Liver (tissue), 8 donors: ENCODE measurements at regions not wholly inside any gene's neighbourhood (a gene's known extent, or its start where the extent isn't known, plus 50 kb on each side); places are given as distances from the start of the nearest gene placed in this dataset.

Experiments used
- DNase-seq: peaks from one replicate; pipeline ENCODE4 v3.0.0-alpha.2; 2017; ENCODE audit warnings: low spot score
- H3K27ac ChIP-seq, 2 donors: one replicate each; pipeline ENCODE4 v1.7.0; 2013; ENCODE audit warnings: inconsistent platforms in 2 of 2, low read length in 2 of 2, control low read depth in 1 of 2, low read depth in 1 of 2, mild to moderate bottlenecking in 1 of 2
- H3K27me3 ChIP-seq, 4 donors: one replicate each; pipeline versions ENCODE4 v1.6.1 to v1.7.0; 2013; ENCODE audit warnings: low read length in 3 of 4, inconsistent platforms in 1 of 4, mild to moderate bottlenecking in 1 of 4, moderate library complexity in 1 of 4; ENCODE audit not compliant: control insufficient read depth in 4 of 4, insufficient read depth in 4 of 4
- H3K36me3 ChIP-seq, 4 donors: one replicate each; pipeline versions ENCODE4 v1.6.1 to v1.7.0; 2013; ENCODE audit warnings: low read length in 3 of 4, mild to moderate bottlenecking in 3 of 4, low read depth in 1 of 4, moderate library complexity in 1 of 4; ENCODE audit not compliant: control insufficient read depth in 4 of 4, insufficient read depth in 3 of 4
- H3K4me1 ChIP-seq, 4 donors: one replicate each; pipeline versions ENCODE4 v1.6.1 to v1.7.0; 2013; ENCODE audit warnings: low read length in 3 of 4, mild to moderate bottlenecking in 3 of 4, moderate library complexity in 1 of 4; ENCODE audit not compliant: control insufficient read depth in 4 of 4, insufficient read depth in 4 of 4
- H3K4me3 ChIP-seq, 3 donors: one replicate each; pipeline versions ENCODE4 v1.6.1 to v1.7.0; 2013; ENCODE audit warnings: low read length in 3 of 3, control low read depth in 1 of 3, low read depth in 1 of 3, mild to moderate bottlenecking in 1 of 3
- H3K9ac ChIP-seq, 2 donors: one replicate each; pipeline ENCODE4 v1.7.0; 2013; ENCODE audit warnings: low read length in 2 of 2, mild to moderate bottlenecking in 2 of 2, moderate library complexity in 2 of 2, control low read depth in 1 of 2, low read depth in 1 of 2
- H3K9me3 ChIP-seq, 4 donors: one replicate each; pipeline versions ENCODE4 v1.6.1 to v1.7.0; 2013; ENCODE audit warnings: low read length in 3 of 4; ENCODE audit not compliant: control insufficient read depth in 4 of 4
- ATF3 ChIP-seq: IDR thresholded peaks from 2 replicates; pipeline ENCODE4 v1.6.1; 2016; ENCODE audit warnings: antibody characterized with exemption
- EGR1 ChIP-seq, 2 donors: IDR thresholded peaks; 2 replicates each; pipeline ENCODE4 v1.6.1; 2016 to 2018; ENCODE audit warnings: antibody characterized with exemption in 2 of 2, low read depth in 2 of 2
- FOXA1 ChIP-seq: IDR thresholded peaks from 2 replicates; pipeline ENCODE4 v1.6.1; 2016; ENCODE audit warnings: antibody characterized with exemption
- FOXA2 ChIP-seq: IDR thresholded peaks from 2 replicates; pipeline ENCODE4 v1.6.1; 2016; ENCODE audit warnings: antibody characterized with exemption
- GABPA ChIP-seq, 2 donors: IDR thresholded peaks in 1 of 2; conservative IDR thresholded peaks in 1 of 2; 2 replicates each; pipeline ENCODE4 v1.6.1; 2016; ENCODE audit warnings: antibody characterized with exemption in 2 of 2, mild to moderate bottlenecking in 1 of 2, moderate library complexity in 1 of 2
- HNF4A ChIP-seq, 2 donors: conservative IDR thresholded peaks; 2 replicates each; pipeline ENCODE4 v1.6.1; 2016; ENCODE audit warnings: antibody characterized with exemption in 2 of 2, mild to moderate bottlenecking in 2 of 2
- JUND ChIP-seq, 2 donors: IDR thresholded peaks; 2 replicates each; pipeline ENCODE4 v1.6.1; 2016; ENCODE audit warnings: antibody characterized with exemption in 2 of 2
- MAX ChIP-seq: IDR thresholded peaks from 2 replicates; pipeline ENCODE4 v1.6.1; 2016; ENCODE audit warnings: antibody characterized with exemption
- RAD21 ChIP-seq, 2 donors: IDR thresholded peaks; 2 replicates each; pipeline ENCODE4 v1.6.1; 2016; ENCODE audit warnings: antibody characterized with exemption in 2 of 2, mild to moderate bottlenecking in 2 of 2
- REST ChIP-seq: IDR thresholded peaks from 2 replicates; pipeline ENCODE4 v1.6.1; 2016; ENCODE audit warnings: antibody characterized with exemption, mild to moderate bottlenecking
- RXRA ChIP-seq, 2 donors: IDR thresholded peaks; 2 replicates each; pipeline ENCODE4 v1.6.1; 2017 to 2018; ENCODE audit warnings: antibody characterized with exemption in 2 of 2, mild to moderate bottlenecking in 1 of 2
- SP1 ChIP-seq: IDR thresholded peaks from 2 replicates; pipeline ENCODE4 v1.6.1; 2018; ENCODE audit warnings: antibody characterized with exemption, mild to moderate bottlenecking
- TAF1 ChIP-seq: conservative IDR thresholded peaks from 2 replicates; pipeline ENCODE4 v1.6.1; 2016; ENCODE audit warnings: antibody characterized with exemption, mild to moderate bottlenecking
- YY1 ChIP-seq: IDR thresholded peaks from 2 replicates; pipeline ENCODE4 v1.6.1; 2016; ENCODE audit warnings: antibody characterized with exemption, mild to moderate bottlenecking
- WGBS: extraction: QIAGEN DNeasy Blood & Tissue Kit; methylation state at CpG from one replicate; pipeline ENCODE4 v1.1.7; 2013; 5-methylcytosine and 5-hydroxymethylcytosine counted together
- TF ChIP-seq, protein P1 (sequence below): IDR thresholded peaks from 2 replicates; pipeline ENCODE4 v1.6.1; 2016; ENCODE audit warnings: antibody characterized with exemption
- TF ChIP-seq, protein P2 (sequence below): fragments of 150-350 bp; IDR thresholded peaks from 2 replicates; pipeline ENCODE4 v1.5.1; 2017; ENCODE audit warnings: improper control_type of control experiment, low read depth, low read length; ENCODE audit not compliant: missing input control
- donor health status: healthy.
- donor health status: healthy.
- donor health status: healthy.
- donor health status: healthy.
- donor health status: healthy.

GRCh38 chr1:82373710-82374109 lies 573.0 kb downstream of the ADGRL2 start:
- WGBS, result 95% methylated on average over 2 of the region's 2 CpGs

GRCh38 chr1:82371844-82372498 lies 571.2 kb downstream of the ADGRL2 start:
- no peaks in the 10 kb centered on the region for H3K36me3 ChIP-seq
- DNase-seq, result no peak
- no peaks in the 10 kb centered on the region for H3K9me3 ChIP-seq
- no peaks in the 10 kb centered on the region for H3K4me1 ChIP-seq
- no peak overlapping the region for H3K4me3 ChIP-seq
- H3K27me3 ChIP-seq, result no peaks in the 10 kb centered on the region
- no peak overlapping the region for H3K27ac ChIP-seq
- TF ChIP-seq MAX, result no peak
- no peak for TF ChIP-seq YY1
- TF ChIP-seq JUND (IDR thresholded peaks at IDR 0.05), result no peak
- no peak for TF ChIP-seq HNF4A (conservative IDR thresholded peaks at IDR 0.05)
- WGBS, result 71% methylated on average over 3 of the region's 3 CpGs
- H3K9ac ChIP-seq, result no peak overlapping the region

More at GRCh38 chr1:82373710-82374109, 573.0 kb downstream of the ADGRL2 start:
- Histone ChIP-seq H3K4me1 (no peaks in the 10 kb centered on the region), H3K27ac (no peak overlapping the region), H3K27me3 (no peaks in the 10 kb centered on the region), H3K9me3 (no peaks in the 10 kb centered on the region), H3K4me3 (no peak overlapping the region), H3K36me3 (no peaks in the 10 kb centered on the region), H3K9ac (no peak overlapping the region)
- TF ChIP-seq JUND (IDR thresholded peaks at IDR 0.05), result no peak
- TF ChIP-seq RAD21 (IDR thresholded peaks at IDR 0.05), result no peak
- no peak for TF ChIP-seq MAX
- no peak for TF ChIP-seq TAF1
- no peak for TF ChIP-seq ATF3
- TF ChIP-seq FOXA2, result no peak
- TF ChIP-seq EGR1 (IDR thresholded peaks at IDR 0.05; ENCODE audit: low read depth in 2 of 2), result no peak
- TF ChIP-seq GABPA (IDR thresholded peaks at IDR 0.05 in 1 of 2, conservative IDR thresholded peaks at IDR 0.05 in 1 of 2), result no peak
- no peak for DNase-seq

DNA sequence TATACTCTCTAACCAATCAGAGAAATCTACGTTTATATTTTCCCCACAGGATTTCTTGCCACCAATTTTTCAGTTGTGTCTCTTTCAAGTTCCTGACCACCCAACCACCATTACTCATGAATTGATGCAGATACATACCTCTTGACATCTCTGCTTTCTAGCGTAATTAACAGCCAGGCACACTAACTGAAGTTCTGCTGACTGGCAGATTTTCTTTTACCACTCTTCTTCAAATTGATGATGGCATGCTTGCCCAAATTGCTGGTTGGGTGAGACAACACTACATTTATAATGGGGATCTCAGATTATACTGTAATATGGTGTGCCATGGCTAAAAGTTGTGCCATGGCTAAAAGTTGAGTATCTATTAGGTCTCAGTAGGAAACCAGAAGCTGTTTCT lies 566.7 kb downstream of the ADGRL2 start:
- no peak overlapping the region for H3K4me3 ChIP-seq

More for the DNA sequence above, 566.7 kb downstream of the ADGRL2 start:
- Histone ChIP-seq H3K27me3 (no peaks in the 10 kb centered on the region), H3K27ac (no peak overlapping the region), H3K4me1 (no peaks in the 10 kb centered on the region), H3K9ac (no peak overlapping the region), H3K9me3 (no peaks in the 10 kb centered on the region), H3K36me3 (no peaks in the 10 kb centered on the region)
- WGBS, result 94% methylated on average over 2 of the region's 2 CpGs
- TF ChIP-seq, protein P1, sequence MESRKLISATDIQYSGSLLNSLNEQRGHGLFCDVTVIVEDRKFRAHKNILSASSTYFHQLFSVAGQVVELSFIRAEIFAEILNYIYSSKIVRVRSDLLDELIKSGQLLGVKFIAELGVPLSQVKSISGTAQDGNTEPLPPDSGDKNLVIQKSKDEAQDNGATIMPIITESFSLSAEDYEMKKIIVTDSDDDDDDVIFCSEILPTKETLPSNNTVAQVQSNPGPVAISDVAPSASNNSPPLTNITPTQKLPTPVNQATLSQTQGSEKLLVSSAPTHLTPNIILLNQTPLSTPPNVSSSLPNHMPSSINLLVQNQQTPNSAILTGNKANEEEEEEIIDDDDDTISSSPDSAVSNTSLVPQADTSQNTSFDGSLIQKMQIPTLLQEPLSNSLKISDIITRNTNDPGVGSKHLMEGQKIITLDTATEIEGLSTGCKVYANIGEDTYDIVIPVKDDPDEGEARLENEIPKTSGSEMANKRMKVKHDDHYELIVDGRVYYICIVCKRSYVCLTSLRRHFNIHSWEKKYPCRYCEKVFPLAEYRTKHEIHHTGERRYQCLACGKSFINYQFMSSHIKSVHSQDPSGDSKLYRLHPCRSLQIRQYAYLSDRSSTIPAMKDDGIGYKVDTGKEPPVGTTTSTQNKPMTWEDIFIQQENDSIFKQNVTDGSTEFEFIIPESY, result no peak
- TF ChIP-seq EGR1 (IDR thresholded peaks at IDR 0.05; ENCODE audit: low read depth in 2 of 2) (no peak), ATF3 (no peak), FOXA1 (no peak), YY1 (no peak), SP1 (no peak), REST (no peak), MAX (no peak), RXRA (IDR thresholded peaks at IDR 0.05) (no peak)
- TF ChIP-seq, protein P2, sequence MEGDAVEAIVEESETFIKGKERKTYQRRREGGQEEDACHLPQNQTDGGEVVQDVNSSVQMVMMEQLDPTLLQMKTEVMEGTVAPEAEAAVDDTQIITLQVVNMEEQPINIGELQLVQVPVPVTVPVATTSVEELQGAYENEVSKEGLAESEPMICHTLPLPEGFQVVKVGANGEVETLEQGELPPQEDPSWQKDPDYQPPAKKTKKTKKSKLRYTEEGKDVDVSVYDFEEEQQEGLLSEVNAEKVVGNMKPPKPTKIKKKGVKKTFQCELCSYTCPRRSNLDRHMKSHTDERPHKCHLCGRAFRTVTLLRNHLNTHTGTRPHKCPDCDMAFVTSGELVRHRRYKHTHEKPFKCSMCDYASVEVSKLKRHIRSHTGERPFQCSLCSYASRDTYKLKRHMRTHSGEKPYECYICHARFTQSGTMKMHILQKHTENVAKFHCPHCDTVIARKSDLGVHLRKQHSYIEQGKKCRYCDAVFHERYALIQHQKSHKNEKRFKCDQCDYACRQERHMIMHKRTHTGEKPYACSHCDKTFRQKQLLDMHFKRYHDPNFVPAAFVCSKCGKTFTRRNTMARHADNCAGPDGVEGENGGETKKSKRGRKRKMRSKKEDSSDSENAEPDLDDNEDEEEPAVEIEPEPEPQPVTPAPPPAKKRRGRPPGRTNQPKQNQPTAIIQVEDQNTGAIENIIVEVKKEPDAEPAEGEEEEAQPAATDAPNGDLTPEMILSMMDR, result no peak
- DNase-seq, result no peak
